PFSK-1 (cell line): ENCODE measurements at regions not wholly inside any gene's neighbourhood (a gene's known extent, or its start where the extent isn't known, plus 50 kb on each side); places are given as distances from the start of the nearest gene placed in this dataset.

Experiments used
- FOXP2 ChIP-seq: optimal IDR thresholded peaks from 2 replicates; pipeline ENCODE3; 2011; ENCODE audit warnings: borderline replicate concordance, control low read depth, inconsistent platforms; ENCODE audit not compliant: insufficient read depth; ENCODE audit errors: extremely low read length, extremely low read depth
- POLR2AphosphoS5 ChIP-seq: IDR thresholded peaks from 2 replicates; pipeline ENCODE4 v1.6.1; 2012; ENCODE audit warnings: low read depth, mild to moderate bottlenecking, control low read depth, low read length, moderate library complexity
- SIN3A ChIP-seq: IDR thresholded peaks from 2 replicates; pipeline ENCODE4 v1.6.1; 2012; ENCODE audit warnings: mild to moderate bottlenecking, low read length, moderate library complexity, borderline replicate concordance; ENCODE audit not compliant: insufficient read depth
- TAF1 ChIP-seq: IDR thresholded peaks from 2 replicates; pipeline ENCODE4 v1.6.1; 2012; ENCODE audit warnings: low read length, control low read depth, borderline replicate concordance; ENCODE audit not compliant: insufficient read depth
- TF ChIP-seq, protein P1 (sequence below), 2 experiments: IDR thresholded peaks; 2 replicates each; pipeline versions ENCODE4 v1.6.1 to v1.8.0; 2011 to 2012; ENCODE audit warnings: low read depth in 2 of 2, low read length in 2 of 2, control low read depth in 1 of 2, inconsistent platforms in 1 of 2, mild to moderate bottlenecking in 1 of 2, moderate library complexity in 1 of 2; ENCODE audit not compliant: insufficient read depth in 1 of 2

DNA sequence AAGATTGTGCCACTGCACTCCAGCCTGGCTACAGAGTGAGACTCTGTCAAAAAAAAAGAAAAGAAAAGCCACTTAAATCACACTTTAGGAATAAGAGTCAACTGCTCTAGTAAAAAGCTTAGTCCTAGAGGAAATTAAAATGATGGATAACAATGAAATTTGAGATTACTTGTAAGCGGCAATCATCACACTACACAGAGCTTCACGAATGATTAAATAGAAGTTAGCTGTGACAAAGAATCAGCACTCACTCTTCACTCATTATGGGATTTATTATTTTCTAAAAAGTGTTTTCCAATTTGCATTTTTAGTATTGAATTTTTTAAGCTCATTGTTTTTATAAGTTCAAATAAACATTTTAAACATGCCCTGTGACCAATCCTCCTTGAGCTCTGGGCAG is 718.0 kb downstream of the UTRN start:
- TF ChIP-seq SIN3A (no peak), POLR2AphosphoS5 (no peak)

DNA sequence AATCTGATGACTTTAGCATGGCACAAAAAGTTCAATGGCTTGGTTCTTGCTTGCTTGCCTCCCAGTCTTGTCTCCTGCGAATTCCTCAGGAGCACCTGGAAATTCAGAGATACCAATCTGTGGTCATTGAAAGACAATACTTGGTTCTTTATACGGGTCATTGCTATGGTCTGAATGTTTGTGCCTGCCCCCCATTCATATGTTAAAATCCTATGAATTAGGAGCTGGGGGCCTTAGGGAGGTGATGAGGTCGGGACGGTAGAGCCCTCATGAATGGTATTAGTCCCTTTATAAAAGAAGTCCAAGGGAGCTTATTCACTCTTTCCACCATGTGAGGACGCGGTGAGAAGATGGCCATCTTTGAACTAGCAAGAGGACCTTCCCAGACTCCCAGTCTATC is 721.8 kb downstream of the UTRN start:
- TF ChIP-seq FOXP2 (no peak), TAF1 (no peak), SIN3A (no peak), POLR2AphosphoS5 (no peak)
- TF ChIP-seq, protein P1, sequence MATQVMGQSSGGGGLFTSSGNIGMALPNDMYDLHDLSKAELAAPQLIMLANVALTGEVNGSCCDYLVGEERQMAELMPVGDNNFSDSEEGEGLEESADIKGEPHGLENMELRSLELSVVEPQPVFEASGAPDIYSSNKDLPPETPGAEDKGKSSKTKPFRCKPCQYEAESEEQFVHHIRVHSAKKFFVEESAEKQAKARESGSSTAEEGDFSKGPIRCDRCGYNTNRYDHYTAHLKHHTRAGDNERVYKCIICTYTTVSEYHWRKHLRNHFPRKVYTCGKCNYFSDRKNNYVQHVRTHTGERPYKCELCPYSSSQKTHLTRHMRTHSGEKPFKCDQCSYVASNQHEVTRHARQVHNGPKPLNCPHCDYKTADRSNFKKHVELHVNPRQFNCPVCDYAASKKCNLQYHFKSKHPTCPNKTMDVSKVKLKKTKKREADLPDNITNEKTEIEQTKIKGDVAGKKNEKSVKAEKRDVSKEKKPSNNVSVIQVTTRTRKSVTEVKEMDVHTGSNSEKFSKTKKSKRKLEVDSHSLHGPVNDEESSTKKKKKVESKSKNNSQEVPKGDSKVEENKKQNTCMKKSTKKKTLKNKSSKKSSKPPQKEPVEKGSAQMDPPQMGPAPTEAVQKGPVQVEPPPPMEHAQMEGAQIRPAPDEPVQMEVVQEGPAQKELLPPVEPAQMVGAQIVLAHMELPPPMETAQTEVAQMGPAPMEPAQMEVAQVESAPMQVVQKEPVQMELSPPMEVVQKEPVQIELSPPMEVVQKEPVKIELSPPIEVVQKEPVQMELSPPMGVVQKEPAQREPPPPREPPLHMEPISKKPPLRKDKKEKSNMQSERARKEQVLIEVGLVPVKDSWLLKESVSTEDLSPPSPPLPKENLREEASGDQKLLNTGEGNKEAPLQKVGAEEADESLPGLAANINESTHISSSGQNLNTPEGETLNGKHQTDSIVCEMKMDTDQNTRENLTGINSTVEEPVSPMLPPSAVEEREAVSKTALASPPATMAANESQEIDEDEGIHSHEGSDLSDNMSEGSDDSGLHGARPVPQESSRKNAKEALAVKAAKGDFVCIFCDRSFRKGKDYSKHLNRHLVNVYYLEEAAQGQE (IDR thresholded peaks at IDR 0.05; ENCODE audit: insufficient read depth in 1 of 2, low read depth in 2 of 2, low read length in 2 of 2): no peak

DNA sequence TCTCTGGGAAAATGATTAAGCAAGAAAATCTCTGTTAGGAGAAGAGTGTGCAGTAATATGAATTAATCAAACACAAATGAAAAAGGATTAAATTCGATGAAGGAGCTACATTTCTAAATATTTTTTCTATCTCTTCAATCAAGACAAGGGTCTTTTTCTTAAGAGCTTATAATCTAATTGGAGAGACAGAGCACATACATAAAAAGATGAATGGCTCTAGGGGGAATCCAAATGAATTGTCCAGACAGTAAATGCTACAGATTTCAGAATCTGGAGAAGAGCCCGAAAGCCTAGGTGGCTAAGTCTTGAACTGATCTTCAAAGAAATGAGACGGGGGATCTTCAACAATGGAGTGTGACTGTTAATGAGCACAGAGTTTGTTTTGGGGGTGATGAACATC is 723.6 kb downstream of the UTRN start:
- TF ChIP-seq TAF1: no peak
- TF ChIP-seq POLR2AphosphoS5: no peak
- TF ChIP-seq, protein P1 (IDR thresholded peaks at IDR 0.05; ENCODE audit: insufficient read depth in 1 of 2, low read depth in 2 of 2, low read length in 2 of 2): no peak
- no peak for TF ChIP-seq SIN3A
- TF ChIP-seq FOXP2: no peak

GRCh38 chr6:145009711-145010110 is 724.6 kb downstream of the UTRN start:
- no peak for TF ChIP-seq POLR2AphosphoS5
- TF ChIP-seq TAF1: no peak

- TF ChIP-seq SIN3A: no peak
Observed at GRCh38 chr6:145012039-145012662, 723.2 kb downstream of the EPM2A start.

- no peak for TF ChIP-seq POLR2AphosphoS5
- no peak for TF ChIP-seq TAF1
- TF ChIP-seq SIN3A: no peak
- no peak for TF ChIP-seq FOXP2
- TF ChIP-seq, protein P1 (IDR thresholded peaks at IDR 0.05; ENCODE audit: insufficient read depth in 1 of 2, low read depth in 2 of 2, low read length in 2 of 2): no peak
Observed at GRCh38 chr6:145015739-145016558, 719.4 kb downstream of the EPM2A start.

- TF ChIP-seq SIN3A: no peak
- no peak for TF ChIP-seq FOXP2
- no peak for TF ChIP-seq POLR2AphosphoS5
- TF ChIP-seq, protein P1 (IDR thresholded peaks at IDR 0.05; ENCODE audit: insufficient read depth in 1 of 2, low read depth in 2 of 2, low read length in 2 of 2): no peak
- TF ChIP-seq TAF1: no peak
Observed at GRCh38 chr6:145017051-145017450, 718.3 kb downstream of the EPM2A start.
